ENCODE measurements at regions not wholly inside any gene's neighbourhood (a gene's known extent, or its start where the extent isn't known, plus 50 kb on each side); places are given as distances from the start of the nearest gene placed in this dataset.

DNA sequence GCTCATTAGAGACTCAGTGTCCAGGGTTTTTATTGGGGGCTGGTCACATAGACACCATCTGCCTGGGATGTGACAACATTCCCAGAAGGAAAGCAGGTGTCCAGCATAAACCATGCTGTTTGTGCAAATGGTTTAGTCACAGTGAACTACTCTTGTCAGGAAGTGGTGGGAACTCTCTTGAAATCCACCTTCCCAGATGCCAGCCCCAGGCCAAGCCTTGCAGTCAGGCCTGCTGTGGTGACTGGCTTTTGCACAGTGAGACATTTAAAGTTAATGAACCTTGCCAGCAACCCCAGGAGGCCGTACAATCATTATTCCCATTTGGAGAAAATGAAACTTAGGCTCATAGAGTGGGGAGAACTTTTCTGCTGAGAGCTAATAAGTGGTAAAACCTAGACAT lies 242.5 kb upstream of the KCNG1 start:
- TF ChIP-seq, protein P1, sequence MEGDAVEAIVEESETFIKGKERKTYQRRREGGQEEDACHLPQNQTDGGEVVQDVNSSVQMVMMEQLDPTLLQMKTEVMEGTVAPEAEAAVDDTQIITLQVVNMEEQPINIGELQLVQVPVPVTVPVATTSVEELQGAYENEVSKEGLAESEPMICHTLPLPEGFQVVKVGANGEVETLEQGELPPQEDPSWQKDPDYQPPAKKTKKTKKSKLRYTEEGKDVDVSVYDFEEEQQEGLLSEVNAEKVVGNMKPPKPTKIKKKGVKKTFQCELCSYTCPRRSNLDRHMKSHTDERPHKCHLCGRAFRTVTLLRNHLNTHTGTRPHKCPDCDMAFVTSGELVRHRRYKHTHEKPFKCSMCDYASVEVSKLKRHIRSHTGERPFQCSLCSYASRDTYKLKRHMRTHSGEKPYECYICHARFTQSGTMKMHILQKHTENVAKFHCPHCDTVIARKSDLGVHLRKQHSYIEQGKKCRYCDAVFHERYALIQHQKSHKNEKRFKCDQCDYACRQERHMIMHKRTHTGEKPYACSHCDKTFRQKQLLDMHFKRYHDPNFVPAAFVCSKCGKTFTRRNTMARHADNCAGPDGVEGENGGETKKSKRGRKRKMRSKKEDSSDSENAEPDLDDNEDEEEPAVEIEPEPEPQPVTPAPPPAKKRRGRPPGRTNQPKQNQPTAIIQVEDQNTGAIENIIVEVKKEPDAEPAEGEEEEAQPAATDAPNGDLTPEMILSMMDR (IDR thresholded peaks at IDR 0.05): no peak
- TF ChIP-seq POLR2A (IDR thresholded peaks at IDR 0.05): no peak
